ENCODE measurements at regions not wholly inside any gene's neighbourhood (a gene's known extent, or its start where the extent isn't known, plus 50 kb on each side); places are given as distances from the start of the nearest gene placed in this dataset.
A peak's percentile ranks its signal among the peaks of the same experiment; 100 is the strongest.

DNA sequence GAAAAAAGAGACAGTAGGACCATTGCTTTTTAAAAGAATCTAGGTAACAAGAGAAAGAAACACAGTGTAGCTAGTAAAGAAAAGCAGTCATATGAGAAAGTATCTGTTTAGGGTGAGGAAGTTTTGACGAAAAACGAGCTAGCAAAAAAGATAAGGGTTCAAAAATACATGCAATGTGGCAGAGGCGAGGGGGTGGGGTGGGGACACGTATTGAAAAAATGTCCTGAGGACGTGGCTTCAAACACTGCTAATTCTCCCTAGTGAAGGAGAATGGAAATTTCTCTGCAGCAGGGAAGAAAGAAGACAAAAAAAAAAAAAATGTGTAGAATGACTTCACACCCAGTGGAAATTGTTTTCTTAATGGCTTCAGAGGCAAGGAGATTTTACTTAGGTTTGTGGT, 856.4 kb upstream of the INTU start:
- DNase-seq (ENCODE audit: low read depth): no peak
- H3K4me3 ChIP-seq (ENCODE audit: low read depth, low read length): no peak overlapping the region

- DNase-seq (ENCODE audit: low read depth): no peak
- H3K4me3 ChIP-seq (ENCODE audit: low read depth, low read length): no peak overlapping the region
Measured at GRCh38 chr4:126777649-126778048, 855.1 kb upstream of the INTU start.

DNA sequence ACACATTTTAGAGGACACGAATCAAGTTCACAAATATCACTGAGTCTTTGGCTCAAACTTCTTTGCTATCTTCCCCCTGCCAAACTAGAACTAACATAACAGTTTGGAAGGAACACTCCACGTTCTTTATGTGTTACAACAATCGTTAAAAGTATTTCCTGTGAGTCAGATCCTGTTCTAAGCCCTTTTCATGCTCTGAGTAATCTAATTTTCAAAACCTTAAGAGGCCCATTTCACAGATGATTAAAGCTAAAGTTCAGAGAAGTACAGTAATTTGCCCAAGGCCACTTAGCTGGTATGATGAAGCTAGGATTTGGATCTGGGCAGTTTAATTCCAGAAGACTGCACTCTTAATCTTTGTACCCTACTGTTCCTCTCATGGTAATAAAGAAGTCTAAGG, 854.4 kb upstream of the INTU start:
- no peak overlapping the region for H3K4me3 ChIP-seq (ENCODE audit: low read depth, low read length)

GRCh38 chr4:126779001-126779400, 853.8 kb upstream of the INTU start:
- H3K4me3 ChIP-seq (ENCODE audit: low read depth, low read length): no peak overlapping the region
- no peak for DNase-seq (ENCODE audit: low read depth)

More for the DNA sequence above, 854.4 kb upstream of the INTU start:
- no peak for DNase-seq (ENCODE audit: low read depth)

- DNase-seq (ENCODE audit: low read depth): no peak
- H3K4me3 ChIP-seq (ENCODE audit: low read depth, low read length): no peak overlapping the region
Measured at GRCh38 chr4:126779436-126780166, 853.2 kb upstream of the INTU start.

GRCh38 chr4:126783191-126783590, 849.6 kb upstream of the INTU start:
- H3K4me3 ChIP-seq (ENCODE audit: low read depth, low read length): no peak overlapping the region
- DNase-seq (ENCODE audit: low read depth): no peak

DNA sequence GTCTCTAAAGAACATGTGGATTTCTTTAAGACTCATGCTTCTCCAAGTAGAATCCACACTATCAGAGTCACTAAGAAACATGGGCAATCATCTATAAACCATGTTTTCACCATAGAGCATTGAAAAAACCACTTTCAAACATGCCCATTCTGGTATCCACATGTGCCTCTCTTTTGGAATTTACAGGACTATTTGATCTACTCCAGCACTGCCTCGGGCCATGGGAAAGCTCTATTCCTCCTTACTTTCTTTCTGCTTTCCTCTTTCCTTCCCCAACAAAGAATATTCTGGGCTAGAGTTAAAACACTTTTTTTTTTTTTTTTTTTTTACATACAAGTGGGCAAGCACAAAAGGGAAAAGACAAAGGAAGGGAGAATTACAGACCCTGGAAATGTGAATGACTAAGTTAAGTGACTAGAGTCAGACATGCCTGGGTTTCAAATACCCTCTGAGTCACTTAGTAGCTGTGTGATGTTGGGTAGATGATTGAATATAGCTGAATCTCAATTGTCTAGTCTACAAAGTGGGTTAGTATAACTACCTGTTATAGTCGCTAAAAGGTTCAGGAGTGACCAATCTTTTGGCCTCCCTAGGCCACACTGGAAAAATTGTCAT, 847.7 kb upstream of the INTU start:
- DNase-seq (ENCODE audit: low read depth): no peak
- no peak overlapping the region for H3K4me3 ChIP-seq (ENCODE audit: low read depth, low read length)

GRCh38 chr4:126790633-126791032, 842.1 kb upstream of the INTU start:
- no peak overlapping the region for H3K4me3 ChIP-seq (ENCODE audit: low read depth, low read length)
- DNase-seq (ENCODE audit: low read depth): no peak

DNA sequence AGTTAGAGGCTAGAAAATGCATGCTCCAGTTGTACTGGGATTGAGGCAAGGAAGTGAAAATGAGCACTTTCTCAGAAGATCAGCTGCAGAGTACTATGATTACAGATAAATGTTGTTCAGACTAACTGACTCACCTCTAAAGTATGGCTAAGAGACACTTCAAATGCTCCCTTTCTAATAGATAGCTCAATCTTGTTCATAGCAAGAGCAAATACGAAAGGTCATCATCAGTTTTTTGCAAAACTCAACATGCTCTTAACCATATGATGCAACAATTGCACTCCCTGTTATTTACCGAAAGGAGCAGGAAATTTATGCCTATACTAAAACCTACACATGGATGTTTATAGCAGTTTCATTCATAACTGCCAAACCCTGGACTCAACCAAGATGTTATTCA, 838.4 kb upstream of the INTU start:
- H3K4me3 ChIP-seq (ENCODE audit: low read depth, low read length): no peak overlapping the region

DNA sequence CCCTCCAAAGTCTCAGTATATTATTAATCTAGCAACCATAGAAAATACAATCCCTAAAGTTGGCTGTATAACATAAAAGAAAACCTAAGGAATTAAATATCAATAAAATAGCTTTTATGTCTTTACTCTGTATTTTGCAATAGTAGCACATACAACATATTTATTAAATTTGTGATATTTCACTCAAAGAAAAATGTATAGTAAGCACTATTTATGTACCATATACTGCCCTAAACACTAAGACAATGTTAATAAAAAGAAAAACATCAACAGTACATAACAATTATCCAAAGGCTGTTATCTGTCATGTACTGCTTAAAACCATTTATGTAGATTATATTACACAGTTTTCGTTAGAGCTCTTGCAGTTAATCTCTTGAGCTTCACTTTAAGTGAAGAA, 834.5 kb upstream of the INTU start:
- DNase-seq (ENCODE audit: low read depth): no peak
- no peak overlapping the region for H3K4me3 ChIP-seq (ENCODE audit: low read depth, low read length)

More for the DNA sequence above, 838.4 kb upstream of the INTU start:
- DNase-seq (ENCODE audit: low read depth): peak; percentile 43

- DNase-seq (ENCODE audit: low read depth): peak; percentile 50
- no peak overlapping the region for H3K4me3 ChIP-seq (ENCODE audit: low read depth, low read length)
Measured at GRCh38 chr4:126799416-126799815, 833.3 kb upstream of the INTU start.

GRCh38 chr4:126799971-126800574, 832.7 kb upstream of the INTU start:
- DNase-seq (ENCODE audit: low read depth): peak; percentile 26
- H3K4me3 ChIP-seq (ENCODE audit: low read depth, low read length): no peak overlapping the region

DNA sequence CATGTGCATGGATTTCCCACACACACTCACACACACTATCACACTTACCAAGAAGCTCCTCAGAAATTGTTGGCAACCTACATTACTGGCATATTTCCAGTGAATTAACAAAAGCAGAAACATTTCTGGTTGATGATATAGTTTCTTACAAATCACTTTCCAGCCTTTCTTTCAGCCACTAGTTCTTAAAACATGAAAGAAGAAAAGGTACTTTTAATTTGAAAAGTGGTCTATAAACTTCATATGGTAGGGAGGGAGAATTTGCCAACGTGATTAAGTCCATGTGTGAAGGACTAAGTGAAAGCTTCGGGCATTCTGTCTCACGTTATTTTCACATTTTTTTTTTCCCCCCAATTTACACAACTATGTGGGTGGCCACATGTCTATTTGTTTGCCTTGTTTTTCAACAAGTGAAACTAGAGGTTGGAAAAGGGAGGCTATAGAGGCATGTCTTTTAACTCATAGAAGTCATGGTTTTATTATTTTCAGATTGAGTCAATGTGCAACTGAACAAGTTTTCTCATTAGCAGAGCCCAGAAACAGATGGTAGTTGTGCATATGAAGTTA, 832.1 kb upstream of the INTU start:
- no peak overlapping the region for H3K4me3 ChIP-seq (ENCODE audit: low read depth, low read length)
- DNase-seq (ENCODE audit: low read depth): no peak

DNA sequence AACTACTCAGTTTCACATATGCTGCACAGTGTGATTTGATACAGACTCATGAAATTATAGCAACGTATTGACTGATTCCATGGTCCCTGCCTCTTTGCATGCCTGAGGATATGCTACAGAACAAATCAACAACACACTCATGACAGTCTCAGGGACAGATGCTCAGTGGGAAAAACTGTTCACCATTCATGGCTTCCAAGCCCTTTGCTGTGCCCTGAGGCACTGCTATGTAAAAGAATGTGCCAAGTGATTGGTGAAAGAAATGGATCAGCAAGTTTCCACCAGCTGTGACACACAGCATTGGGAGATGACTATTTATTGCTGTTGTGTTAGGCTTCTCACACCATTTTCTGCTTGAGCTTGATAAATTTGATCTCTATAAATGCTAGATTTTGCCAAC, 825.6 kb upstream of the INTU start:
- no peak for DNase-seq (ENCODE audit: low read depth)
- H3K4me3 ChIP-seq (ENCODE audit: low read depth, low read length): no peak overlapping the region

GRCh38 chr4:126812076-126812475, 820.7 kb upstream of the INTU start:
- no peak for DNase-seq (ENCODE audit: low read depth)
- H3K4me3 ChIP-seq (ENCODE audit: low read depth, low read length): no peak overlapping the region

DNA sequence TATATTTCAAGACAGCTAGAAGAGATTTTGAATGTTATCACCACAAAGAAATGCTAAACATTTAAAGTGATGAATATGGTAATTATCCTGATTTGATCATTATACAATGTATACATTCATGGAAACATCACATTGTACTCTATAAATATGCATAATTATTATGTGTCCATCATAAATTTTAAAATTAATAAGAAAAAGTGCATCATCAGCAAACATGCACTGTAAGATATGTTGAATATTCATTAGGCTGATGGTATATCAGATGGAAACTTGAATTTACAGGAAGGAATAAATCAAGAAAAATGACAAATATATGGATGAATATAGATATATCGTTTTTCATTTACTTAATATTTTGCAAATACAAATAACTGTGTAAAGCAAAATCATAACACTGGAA, 812.1 kb upstream of the INTU start:
- no peak for DNase-seq (ENCODE audit: low read depth)
- no peak overlapping the region for H3K4me3 ChIP-seq (ENCODE audit: low read depth, low read length)

- no peak overlapping the region for H3K4me3 ChIP-seq (ENCODE audit: low read depth, low read length)
- DNase-seq (ENCODE audit: low read depth): no peak
Measured at GRCh38 chr4:126821152-126821551, 811.6 kb upstream of the INTU start.

DNA sequence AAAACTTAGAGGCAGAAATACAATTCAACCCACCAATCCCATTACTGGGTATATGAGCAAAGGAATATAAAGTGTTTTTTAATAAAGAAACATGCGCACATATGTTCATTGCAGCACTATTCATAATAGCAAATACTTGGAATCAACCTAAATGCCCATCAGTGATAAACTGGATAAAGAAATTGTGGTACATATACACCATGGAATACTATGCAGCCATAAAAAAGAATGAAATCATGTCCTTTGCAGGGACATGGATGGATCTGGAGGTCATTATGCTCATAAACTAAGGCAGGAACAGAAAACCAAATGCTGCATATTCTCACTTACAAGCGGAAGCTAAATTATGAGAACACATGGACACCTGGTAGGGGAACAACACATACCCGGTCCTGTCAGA, 807.7 kb upstream of the INTU start:
- DNase-seq (ENCODE audit: low read depth): no peak
- no peak overlapping the region for H3K4me3 ChIP-seq (ENCODE audit: low read depth, low read length)

DNA sequence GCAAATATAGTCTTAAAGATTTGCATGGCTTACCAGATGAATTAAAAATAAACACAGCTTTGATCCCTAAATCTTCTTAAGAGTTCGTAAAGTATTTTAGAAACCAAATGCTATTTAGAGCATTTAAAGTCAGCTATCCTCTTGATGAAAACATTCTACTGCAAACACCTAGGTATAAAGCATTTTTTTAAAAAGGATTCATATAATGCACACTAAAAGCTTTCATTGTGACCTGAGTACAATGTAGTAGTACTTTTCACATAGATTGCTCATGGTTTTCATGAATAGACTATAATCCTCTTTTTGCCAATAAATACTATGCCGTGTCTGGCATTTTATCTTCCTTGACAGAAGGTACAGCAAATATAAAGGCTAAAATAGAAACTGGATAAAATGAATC, 805.1 kb upstream of the INTU start:
- H3K4me3 ChIP-seq (ENCODE audit: low read depth, low read length): no peak overlapping the region
- no peak for DNase-seq (ENCODE audit: low read depth)

DNA sequence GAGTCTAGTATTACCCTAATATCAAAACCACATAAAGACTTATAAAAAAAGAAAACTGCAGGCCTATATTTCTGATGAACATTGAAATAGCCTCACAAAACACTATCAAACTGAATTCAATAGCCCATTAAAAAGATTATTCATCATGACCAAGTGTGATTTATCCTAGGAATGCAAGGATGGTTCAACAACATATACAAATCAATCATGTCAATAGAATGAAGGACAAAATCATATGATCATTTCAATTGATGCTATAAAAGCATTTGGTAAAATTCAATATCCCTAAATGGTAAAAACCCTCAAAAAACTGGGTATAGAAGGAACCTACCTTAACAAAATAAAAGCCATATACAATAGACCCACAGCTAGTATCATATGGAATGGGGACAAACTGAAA, 797.9 kb upstream of the INTU start:
- no peak for DNase-seq (ENCODE audit: low read depth)
- no peak overlapping the region for H3K4me3 ChIP-seq (ENCODE audit: low read depth, low read length)
